RWPE1 (cell line): ENCODE measurements at regions not wholly inside any gene's neighbourhood (a gene's known extent, or its start where the extent isn't known, plus 50 kb on each side); places are given as distances from the start of the nearest gene placed in this dataset.

Experiments
- CTCF ChIA-PET: fragments of 350-600 bp; sonication (Branson Sonifier 250); formaldehyde crosslinking; extraction: SDS; loops from one replicate; lab custom pipeline; 2021; lab: Yijun Ruan, JAX
- POLR2A ChIA-PET: fragments of 400-600 bp; formaldehyde crosslinking; extraction: SDS; loops from one replicate; lab custom pipeline; 2020; ENCODE audit warnings: antibody characterized with exemption; ENCODE audit not compliant: low non-redundant PET; lab: Yijun Ruan, JAX
- DNase-seq: peaks from one replicate; pipeline ENCODE4 v3.0.0; 2012; ENCODE audit warnings: low spot score
- H3K27ac ChIP-seq: fragments of 450-650 bp; 2 replicates; pipeline ENCODE4 v1.5.1; 2017
- CTCF ChIP-seq: fragments of 450-650 bp; conservative IDR thresholded peaks from 2 replicates; pipeline ENCODE4 v1.5.1; 2017; ENCODE audit warnings: low read depth, mild to moderate bottlenecking

- no peak overlapping the region for H3K27ac ChIP-seq
- no peak for DNase-seq
- POLR2A ChIA-PET: no interaction called here
- no peak for TF ChIP-seq CTCF
- CTCF ChIA-PET: interaction anchor here (0.6 kb wide), 1 partner anchor 34 kb away, joined by 6 read pairs; no protein-coding TSS in a partner anchor
Observed at GRCh38 chr4:79611026-79611425, 203.0 kb upstream of the GK2 start.

- no peak for DNase-seq
- no peak overlapping the region for H3K27ac ChIP-seq
- no peak for TF ChIP-seq CTCF
- CTCF ChIA-PET: no interaction called here
- POLR2A ChIA-PET: no interaction called here
Observed at GRCh38 chr4:79609817-79610216, 201.8 kb upstream of the GK2 start.

GRCh38 chr4:79607979-79608378 is 200.0 kb upstream of the GK2 start:
- no peak for DNase-seq
- H3K27ac ChIP-seq: no peak overlapping the region
- CTCF ChIA-PET: no interaction called here
- POLR2A ChIA-PET: no interaction called here
- no peak for TF ChIP-seq CTCF

- DNase-seq: no peak
- no peak for TF ChIP-seq CTCF
- H3K27ac ChIP-seq: no peak overlapping the region
- ChIA-PET CTCF (interaction anchor here (0.5 kb wide), 1 partner anchor 44 kb away, joined by 3 read pairs; no protein-coding TSS in a partner anchor), POLR2A (no interaction called here)
Observed at GRCh38 chr4:79604152-79604551, 196.1 kb upstream of the GK2 start.

GRCh38 chr4:79603681-79604080 is 195.7 kb upstream of the GK2 start:
- no peak for DNase-seq
- H3K27ac ChIP-seq: no peak overlapping the region
- CTCF ChIA-PET: interaction anchor here (0.5 kb wide), 1 partner anchor 45 kb away, joined by 3 read pairs; no protein-coding TSS in a partner anchor
- TF ChIP-seq CTCF: no peak
- POLR2A ChIA-PET: no interaction called here

- no peak for DNase-seq
- no peak overlapping the region for H3K27ac ChIP-seq
- TF ChIP-seq CTCF: no peak
- ChIA-PET CTCF (no interaction called here), POLR2A (no interaction called here)
Observed at GRCh38 chr4:79599691-79600090, 191.7 kb upstream of the GK2 start.
